GM12891 (cell line): ENCODE measurements at regions not wholly inside any gene's neighbourhood (a gene's known extent, or its start where the extent isn't known, plus 50 kb on each side); places are given as distances from the start of the nearest gene placed in this dataset.

Source experiments
- POLR2A ChIP-seq: IDR thresholded peaks from 2 replicates; pipeline ENCODE4 v1.6.1; 2011; ENCODE audit warnings: low read depth, low read length, control low read depth
- POLR2AphosphoS5 ChIP-seq: IDR thresholded peaks from 2 replicates; pipeline ENCODE4 v1.6.1; 2011; ENCODE audit warnings: low read depth, low read length, control low read depth
- POU2F2 ChIP-seq: IDR thresholded peaks from 2 replicates; pipeline ENCODE4 v1.6.1; 2011; ENCODE audit warnings: low read depth, mild to moderate bottlenecking, control low read depth, low read length, moderate library complexity
- SPI1 ChIP-seq: IDR thresholded peaks from 2 replicates; pipeline ENCODE4 v1.6.1; 2011; ENCODE audit warnings: low read depth, low read length, control low read depth
- TAF1 ChIP-seq: IDR thresholded peaks from 2 replicates; pipeline ENCODE4 v1.6.1; 2011; ENCODE audit warnings: low read depth, low read length, control low read depth

DNA sequence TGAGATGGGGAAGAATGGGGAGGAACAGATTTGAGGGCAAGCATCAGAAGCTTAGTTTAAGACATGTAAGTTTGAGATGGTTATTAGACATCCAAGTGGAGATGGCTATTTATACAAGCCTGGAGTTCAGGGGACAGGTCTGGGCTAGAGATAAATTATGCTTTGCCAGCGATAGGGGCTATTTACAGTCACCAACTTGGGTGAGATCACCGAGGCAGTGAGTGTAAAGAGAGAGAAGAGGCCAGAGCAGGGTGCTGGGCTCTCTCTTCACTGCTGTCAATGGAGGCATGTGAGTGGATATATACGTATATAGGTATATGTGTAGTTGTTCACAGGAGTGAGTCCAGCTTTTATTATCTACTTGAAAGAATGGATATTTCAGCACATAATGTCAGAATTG lies 81.0 kb downstream of the QPCT start:
- TF ChIP-seq POLR2A (no peak), TAF1 (no peak), POLR2AphosphoS5 (no peak), SPI1 (no peak), POU2F2 (no peak)
